ENCODE measurements at regions not wholly inside any gene's neighbourhood (a gene's known extent, or its start where the extent isn't known, plus 50 kb on each side); places are given as distances from the start of the nearest gene placed in this dataset.
"Not testable (repeated sequence)": the region's sequence is repeated elsewhere in the genome, so short reads cannot be mapped to it uniquely, and the experiment has no call there.

- DNase-seq: no peak
Measured at GRCh38 chr16:87008664-87009063, 308.5 kb downstream of the C16orf95 start.

DNA sequence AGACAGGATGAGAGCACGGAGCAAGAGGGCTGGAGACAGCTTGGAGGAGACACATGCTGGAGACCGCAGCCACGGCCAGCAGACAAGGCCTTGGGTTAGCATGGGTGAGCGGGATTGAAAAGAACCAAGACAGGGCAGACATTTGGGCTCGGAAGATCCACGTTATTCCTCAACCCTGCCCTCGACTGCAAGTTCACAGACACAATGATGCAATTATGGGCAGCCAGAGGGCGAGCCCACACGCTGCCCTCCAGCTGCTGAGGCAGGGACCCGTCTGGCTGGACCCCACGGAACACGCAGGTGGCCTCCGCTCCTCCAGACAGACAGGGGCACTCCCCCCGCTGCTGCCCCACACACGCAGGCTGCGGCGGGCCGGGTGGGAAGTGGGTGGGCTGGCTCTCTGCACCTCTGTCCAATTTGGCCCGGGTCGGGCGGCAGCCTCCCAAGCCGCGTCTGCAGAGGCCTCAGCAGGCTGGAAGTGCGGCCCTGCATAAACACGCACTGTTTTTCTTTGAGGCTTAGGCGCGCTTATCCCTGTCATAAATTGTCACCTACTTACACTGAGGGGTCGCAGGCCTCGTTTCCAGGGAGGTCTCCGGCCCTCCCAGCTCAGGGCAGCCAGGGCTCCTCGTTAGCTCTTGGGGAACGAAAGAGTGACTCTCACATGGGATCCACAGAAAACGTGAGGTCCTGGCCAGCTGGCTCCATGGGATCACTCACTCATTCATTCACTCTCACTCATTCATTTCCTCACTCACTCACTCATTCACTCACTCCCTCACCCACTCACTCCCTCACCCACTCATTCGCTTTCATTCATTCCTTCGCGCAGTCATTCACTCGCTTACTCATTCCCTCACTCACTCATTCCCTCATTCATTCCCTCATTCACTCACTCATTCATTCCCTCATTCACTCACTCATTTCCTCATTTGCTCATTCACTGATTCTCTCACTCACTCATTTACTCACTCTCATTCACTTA, 303.9 kb downstream of the C16orf95 start:
- DNase-seq: no peak

GRCh38 chr16:87014112-87014511, 303.1 kb downstream of the C16orf95 start:
- DNase-seq: no peak

DNA sequence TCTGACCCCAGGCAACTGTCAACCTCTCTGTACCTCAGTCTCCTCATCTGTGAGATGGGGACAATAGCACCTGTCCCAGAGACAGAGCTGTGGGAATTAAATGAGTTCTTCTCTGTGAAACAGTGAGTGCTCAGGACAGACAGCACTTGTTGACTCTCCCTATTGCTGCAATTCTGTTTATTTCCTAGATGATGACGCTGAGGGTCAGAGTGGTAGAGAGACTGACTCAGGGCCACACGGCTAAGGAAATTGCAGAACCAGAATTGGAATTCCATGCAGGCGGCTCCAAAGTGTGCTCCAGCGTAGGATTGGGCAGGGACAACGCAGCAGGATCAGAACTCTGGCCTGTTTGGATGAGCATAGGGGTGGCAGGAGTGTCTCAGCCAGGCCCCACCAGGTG, 302.2 kb downstream of the C16orf95 start:
- no peak for DNase-seq

- DNase-seq: no peak
Measured at GRCh38 chr16:87016046-87017035, 300.9 kb downstream of the C16orf95 start.

GRCh38 chr16:87017371-87018012, 299.7 kb downstream of the C16orf95 start:
- no peak for DNase-seq

DNA sequence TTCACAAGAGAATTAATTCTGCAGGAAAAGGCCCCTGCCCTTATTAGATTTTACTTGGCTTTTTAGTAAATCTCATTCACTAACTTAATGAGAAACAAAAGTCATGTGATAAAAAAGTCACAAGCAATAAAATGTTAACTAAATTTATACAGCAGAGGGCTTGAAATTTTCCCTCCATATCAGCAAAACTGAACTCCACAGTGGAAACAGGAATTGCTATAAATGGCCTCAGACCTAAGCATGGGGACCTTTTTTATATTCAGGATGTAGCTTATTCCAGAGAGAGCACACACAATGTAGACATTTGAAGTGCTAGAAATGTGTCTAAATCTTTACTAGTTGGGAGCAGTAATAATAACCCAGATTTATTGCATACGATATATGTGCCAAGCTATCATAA, 291.5 kb downstream of the C16orf95 start:
- no peak for DNase-seq

DNA sequence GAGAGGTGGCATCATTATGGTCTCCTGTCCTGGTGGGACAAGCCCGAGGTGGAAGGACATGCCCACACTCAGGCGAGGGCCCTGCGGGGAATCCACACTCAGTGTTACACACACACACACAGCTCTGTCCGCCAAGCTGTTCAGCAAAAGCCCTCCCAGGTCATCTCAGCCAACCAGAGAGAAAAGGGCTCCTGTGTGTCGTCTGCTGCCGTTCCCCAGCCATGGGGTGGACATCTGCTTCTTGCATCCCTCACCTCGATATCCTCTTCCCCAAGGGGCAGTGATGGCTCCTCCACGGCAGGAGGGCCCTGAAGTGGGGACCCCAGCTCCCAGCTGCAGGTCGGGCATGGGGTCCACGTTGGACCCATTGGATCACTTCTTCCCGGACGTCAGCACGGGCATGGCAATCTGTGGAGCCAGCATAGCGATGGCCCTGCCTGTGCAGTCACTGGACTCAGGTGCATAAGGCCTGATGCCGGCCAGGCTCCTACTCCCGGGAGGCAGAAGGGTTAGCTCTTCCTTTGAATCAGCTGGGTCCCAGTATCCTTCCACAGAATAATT, 290.1 kb downstream of the C16orf95 start:
- no peak for DNase-seq

- no peak for DNase-seq
Measured at GRCh38 chr16:87028481-87029320, 288.5 kb downstream of the C16orf95 start.

GRCh38 chr16:87032554-87032953, 284.6 kb downstream of the C16orf95 start:
- DNase-seq: no peak

- DNase-seq: no peak
Measured at GRCh38 chr16:87033021-87033471, 284.1 kb downstream of the C16orf95 start.

GRCh38 chr16:87033541-87034300, 283.5 kb downstream of the C16orf95 start:
- no peak for DNase-seq

DNA sequence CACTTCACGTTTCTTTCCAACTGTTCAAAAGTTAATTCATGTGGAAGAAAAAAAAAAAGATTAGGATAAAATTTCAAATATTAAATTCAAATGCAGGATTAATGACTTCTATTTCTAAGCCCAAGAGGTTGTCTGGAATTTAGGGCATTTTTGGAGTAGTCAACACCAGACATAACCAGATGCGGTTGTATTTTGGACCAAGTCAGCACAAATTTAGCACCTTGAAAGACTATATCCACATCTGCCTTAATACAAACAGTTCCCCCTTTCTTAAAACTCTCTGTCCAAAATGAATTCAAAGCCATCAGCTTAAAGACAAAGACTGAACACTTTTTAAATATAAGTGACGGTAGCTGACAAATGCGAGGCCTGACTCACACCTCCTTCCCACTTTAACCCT, 282.9 kb downstream of the C16orf95 start:
- no peak for DNase-seq

- DNase-seq: no peak
Measured at GRCh38 chr16:87035053-87035452, 282.1 kb downstream of the C16orf95 start.

GRCh38 chr16:87037012-87037411, 280.2 kb downstream of the C16orf95 start:
- no peak for DNase-seq

DNA sequence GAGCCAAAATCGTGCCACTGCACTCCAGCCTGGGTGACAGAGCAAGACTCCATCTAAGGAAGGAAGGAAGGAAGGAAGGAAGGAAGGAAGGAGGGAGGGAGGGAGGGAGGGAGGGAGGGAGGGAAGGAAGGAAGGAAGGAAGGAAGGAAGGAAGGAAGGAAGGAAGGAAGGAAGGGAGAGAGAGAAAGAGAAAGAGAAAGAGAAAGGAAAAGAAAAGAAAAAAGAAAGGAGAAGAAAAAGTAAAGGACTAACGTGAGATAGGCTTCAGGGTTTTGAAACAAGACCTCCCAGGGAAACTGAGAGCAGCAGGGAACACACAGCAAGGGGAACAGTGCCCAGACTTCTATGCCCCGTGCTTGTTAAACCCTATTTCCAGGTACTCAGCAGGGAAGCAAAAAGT, 278.7 kb downstream of the C16orf95 start:
- not testable (repeated sequence) for DNase-seq

GRCh38 chr16:87040169-87041117, 276.7 kb downstream of the C16orf95 start:
- DNase-seq: no peak

DNA sequence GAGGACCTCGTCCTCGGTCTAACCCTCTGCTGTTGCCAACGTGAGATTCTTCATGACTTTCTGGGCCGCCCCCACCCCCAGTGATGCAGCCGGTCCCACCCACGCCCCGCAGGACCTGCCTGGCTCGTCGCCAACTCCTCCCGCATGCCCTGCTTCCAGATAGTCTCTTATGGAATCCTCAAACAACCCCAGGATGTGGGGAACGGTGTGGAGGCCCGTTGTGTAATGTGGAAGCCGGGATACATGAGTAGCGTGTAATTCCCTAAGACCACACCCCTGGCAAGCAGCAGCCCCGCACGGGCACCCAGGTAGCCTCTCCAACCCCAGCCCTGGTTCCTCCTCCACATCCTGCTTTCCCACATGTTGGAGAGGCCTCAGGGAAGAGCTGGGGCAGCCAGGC, 275.9 kb downstream of the C16orf95 start:
- no peak for DNase-seq

GRCh38 chr16:87042551-87043230, 274.5 kb downstream of the C16orf95 start:
- peak; percentile 19 for DNase-seq

Measured in NCI-H1105 (cell line).